Upper lobe of left lung (tissue), 6 donors: ENCODE measurements at regions not wholly inside any gene's neighbourhood (a gene's known extent, or its start where the extent isn't known, plus 50 kb on each side); places are given as distances from the start of the nearest gene placed in this dataset.

Experiments used
- ATAC-seq, 2 donors: fragments of 200-7000 bp; cut with Tn5 transposase; one replicate each; pipeline ENCODE4 v1.9.1; 2022; ENCODE audit warnings: mild to moderate bottlenecking in 2 of 2, moderate library complexity in 2 of 2; ENCODE audit not compliant: low FRiP score in 2 of 2
- DNase-seq, 2 donors: peaks; one replicate each; pipeline ENCODE4 v3.0.0-alpha.2; 2019 to 2020
- H3K27ac ChIP-seq, 4 donors: fragments of 200-600 bp; sonication (generic); one replicate each; pipeline ENCODE4 v1.5.1; 2016 to 2019
- H3K27me3 ChIP-seq, 4 donors: fragments of 200-600 bp; sonication (generic); one replicate each; pipeline ENCODE4 v1.5.1; 2017 to 2019
- H3K36me3 ChIP-seq, 4 donors: fragments of 200-600 bp; sonication (generic); one replicate each; pipeline ENCODE4 v1.5.1; 2016 to 2019
- H3K4me1 ChIP-seq, 4 donors: fragments of 200-600 bp; sonication (generic); one replicate each; pipeline ENCODE4 v1.5.1; 2018 to 2019
- H3K4me3 ChIP-seq, 4 donors: fragments of 200-600 bp; sonication (generic); one replicate each; pipeline ENCODE4 v1.5.1; 2017 to 2019; ENCODE audit warnings: mild to moderate bottlenecking in 2 of 4, moderate library complexity in 1 of 4
- H3K9me3 ChIP-seq, 4 donors: fragments of 200-600 bp; sonication (generic); one replicate each; pipeline ENCODE4 v1.5.1; 2018 to 2019
- EP300 ChIP-seq, 4 donors: sonication (generic); formaldehyde crosslinking; IDR thresholded peaks; one replicate each; pipeline ENCODE4 v1.5.1; 2017; ENCODE audit warnings: antibody characterized with exemption in 4 of 4, control low read depth in 2 of 4
- POLR2A ChIP-seq, 4 donors: fragments of 450-650 bp; IDR thresholded peaks; one replicate each; pipeline ENCODE4 v1.5.1; 2016 to 2017; ENCODE audit warnings: antibody characterized with exemption in 4 of 4, mild to moderate bottlenecking in 2 of 4
- POLR2AphosphoS5 ChIP-seq, 2 donors: sonication (generic); formaldehyde crosslinking; IDR thresholded peaks; one replicate each; pipeline ENCODE4 v1.5.1; 2017; ENCODE audit warnings: antibody characterized with exemption in 2 of 2
- WGBS, 2 donors: methylation state at CpG; one replicate each; pipeline ENCODE4 v1.1.5; 2017 to 2018; 5-methylcytosine and 5-hydroxymethylcytosine counted together
- TF ChIP-seq, protein P1 (sequence below), 6 experiments: fragments of 450-650 bp in 4 of 6; fragments of 200-600 bp in 2 of 6; sonication (generic) in 2 of 6; IDR thresholded peaks; one replicate each; pipeline ENCODE4 v1.5.1; 2016 to 2019; ENCODE audit warnings: antibody characterized with exemption in 6 of 6
- donor health status: DM: no; HTN: no; CAD: no; lungs with moderate emphysema.
- donor health status: DM: no; HTN: yes; CAD: no; lungs with severe emphysema.

DNA sequence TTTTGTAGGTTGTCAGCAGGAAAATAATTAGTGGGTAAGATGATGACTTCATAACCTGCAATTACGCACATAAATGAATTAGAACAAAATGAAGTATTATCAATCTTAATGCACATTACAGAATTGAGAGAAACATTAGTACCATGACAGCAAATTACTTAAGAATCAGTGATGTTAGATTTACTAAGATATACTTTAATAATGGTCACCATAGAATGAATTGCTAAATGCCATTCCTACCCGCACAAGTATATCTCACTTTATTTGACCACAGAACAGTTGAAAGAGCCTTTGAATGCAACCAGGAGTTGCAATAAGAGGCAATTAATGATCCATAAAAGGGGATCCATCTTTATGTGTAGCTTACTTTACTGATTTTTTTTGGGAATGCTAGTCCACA is 816.4 kb upstream of the AGA start:
- DNase-seq (no peak), ATAC-seq (no peak)
- Histone ChIP-seq H3K27me3 (no peaks in the 10 kb centered on the region), H3K4me1 (no peaks in the 10 kb centered on the region), H3K4me3 (no peak overlapping the region), H3K27ac (no peak overlapping the region), H3K36me3 (no peaks in the 10 kb centered on the region), H3K9me3 (no peaks in the 10 kb centered on the region)
- WGBS, 2 donors: 94 to 97% methylated on average over 2 of the region's 2 CpGs
- TF ChIP-seq, protein P1, sequence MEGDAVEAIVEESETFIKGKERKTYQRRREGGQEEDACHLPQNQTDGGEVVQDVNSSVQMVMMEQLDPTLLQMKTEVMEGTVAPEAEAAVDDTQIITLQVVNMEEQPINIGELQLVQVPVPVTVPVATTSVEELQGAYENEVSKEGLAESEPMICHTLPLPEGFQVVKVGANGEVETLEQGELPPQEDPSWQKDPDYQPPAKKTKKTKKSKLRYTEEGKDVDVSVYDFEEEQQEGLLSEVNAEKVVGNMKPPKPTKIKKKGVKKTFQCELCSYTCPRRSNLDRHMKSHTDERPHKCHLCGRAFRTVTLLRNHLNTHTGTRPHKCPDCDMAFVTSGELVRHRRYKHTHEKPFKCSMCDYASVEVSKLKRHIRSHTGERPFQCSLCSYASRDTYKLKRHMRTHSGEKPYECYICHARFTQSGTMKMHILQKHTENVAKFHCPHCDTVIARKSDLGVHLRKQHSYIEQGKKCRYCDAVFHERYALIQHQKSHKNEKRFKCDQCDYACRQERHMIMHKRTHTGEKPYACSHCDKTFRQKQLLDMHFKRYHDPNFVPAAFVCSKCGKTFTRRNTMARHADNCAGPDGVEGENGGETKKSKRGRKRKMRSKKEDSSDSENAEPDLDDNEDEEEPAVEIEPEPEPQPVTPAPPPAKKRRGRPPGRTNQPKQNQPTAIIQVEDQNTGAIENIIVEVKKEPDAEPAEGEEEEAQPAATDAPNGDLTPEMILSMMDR (IDR thresholded peaks at IDR 0.05): no peak
- no peak for TF ChIP-seq POLR2A (IDR thresholded peaks at IDR 0.05)
- TF ChIP-seq EP300 (IDR thresholded peaks at IDR 0.05): no peak

DNA sequence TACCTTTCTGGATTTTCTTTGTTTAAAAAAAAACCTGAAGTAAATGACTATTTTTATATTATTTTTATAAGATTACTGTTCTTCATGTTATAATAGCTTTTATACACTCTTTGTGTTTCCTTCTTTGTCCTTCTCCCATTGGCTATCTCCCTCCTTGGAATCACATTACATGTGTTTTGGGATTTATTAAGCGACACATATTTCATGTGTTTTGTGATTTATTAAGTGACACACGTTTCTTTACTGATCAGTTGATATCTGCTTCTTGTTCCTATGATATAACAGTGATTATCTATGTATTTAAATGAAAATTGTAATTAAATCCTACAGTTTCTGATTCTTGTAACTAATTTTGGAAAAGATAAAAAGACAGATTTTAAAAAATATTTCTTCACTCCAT is 817.3 kb upstream of the AGA start:
- H3K27me3 ChIP-seq: no peaks in the 10 kb centered on the region
- WGBS, 2 donors: 54 to 55% methylated on average over 2 of the region's 2 CpGs
- DNase-seq (no peak), ATAC-seq (no peak)
- no peaks in the 10 kb centered on the region for H3K4me1 ChIP-seq
- TF ChIP-seq, protein P1 (IDR thresholded peaks at IDR 0.05): no peak
- TF ChIP-seq EP300 (IDR thresholded peaks at IDR 0.05): no peak
- TF ChIP-seq POLR2AphosphoS5 (IDR thresholded peaks at IDR 0.05): no peak
- no peak for TF ChIP-seq POLR2A (IDR thresholded peaks at IDR 0.05)
- H3K9me3 ChIP-seq: no peaks in the 10 kb centered on the region
- H3K4me3 ChIP-seq: no peak overlapping the region
- H3K36me3 ChIP-seq: no peaks in the 10 kb centered on the region
- no peak overlapping the region for H3K27ac ChIP-seq

DNA sequence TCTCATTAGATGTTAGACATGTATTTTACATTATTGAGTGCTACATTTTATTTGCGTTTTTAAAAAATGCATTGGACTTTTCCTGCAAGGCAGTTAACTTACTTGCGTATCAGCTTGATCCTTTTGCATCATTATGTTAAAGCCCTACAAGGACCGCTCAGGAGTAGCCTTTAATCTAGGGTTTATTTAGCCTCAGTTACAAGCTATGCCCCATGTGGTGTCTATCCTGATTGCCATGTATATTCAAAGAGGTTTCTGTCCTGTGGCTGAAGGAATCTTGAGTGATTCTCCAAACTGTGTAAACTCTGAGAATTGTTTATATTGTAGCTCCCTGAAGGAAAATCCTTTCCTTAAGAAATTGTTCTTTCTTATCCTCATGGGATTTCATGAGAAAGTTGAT is 821.8 kb upstream of the AGA start:
- no peaks in the 10 kb centered on the region for H3K27me3 ChIP-seq
- no peak overlapping the region for H3K27ac ChIP-seq
- TF ChIP-seq, protein P1 (IDR thresholded peaks at IDR 0.05): no peak
- no peak for TF ChIP-seq POLR2AphosphoS5 (IDR thresholded peaks at IDR 0.05)
- no peak for TF ChIP-seq EP300 (IDR thresholded peaks at IDR 0.05)
- TF ChIP-seq POLR2A (IDR thresholded peaks at IDR 0.05): no peak
- H3K4me3 ChIP-seq: no peak overlapping the region
- no peak for DNase-seq
- H3K36me3 ChIP-seq: no peaks in the 10 kb centered on the region
- no peaks in the 10 kb centered on the region for H3K4me1 ChIP-seq
- WGBS, 2 donors: 80 to 85% methylated on average over 3 of the region's 3 CpGs
- ATAC-seq: no peak
- H3K9me3 ChIP-seq: no peaks in the 10 kb centered on the region

DNA sequence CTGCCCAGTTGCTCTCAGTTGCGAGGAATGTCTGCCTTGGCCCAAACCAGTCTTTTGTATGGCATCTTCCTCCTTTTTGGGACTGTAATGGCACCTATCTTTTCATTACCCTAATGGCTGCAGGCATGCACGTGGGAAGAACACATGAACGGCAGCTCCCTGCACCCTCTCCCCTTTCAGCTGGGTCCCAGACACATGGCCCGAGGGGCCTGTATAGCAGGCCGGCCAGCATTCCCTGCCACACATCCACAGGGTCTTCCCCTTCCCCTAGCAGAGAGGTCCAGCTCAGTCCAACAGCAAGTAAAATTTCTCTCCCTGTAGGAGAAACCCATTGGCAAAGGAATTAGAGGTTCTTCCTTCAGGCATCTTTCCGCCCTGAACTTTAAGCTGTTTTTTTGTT is 829.1 kb upstream of the AGA start:
- Histone ChIP-seq H3K9me3 (no peaks in the 10 kb centered on the region), H3K27ac (no peak overlapping the region), H3K27me3 (no peaks in the 10 kb centered on the region), H3K4me3 (no peak overlapping the region), H3K4me1 (no peaks in the 10 kb centered on the region), H3K36me3 (no peaks in the 10 kb centered on the region)
- no peak for ATAC-seq
- peak in 1 of 2 donors; percentile 13 for DNase-seq
- 85 to 87% methylated on average over 6 of the region's 6 CpGs for WGBS, 2 donors
- no peak for TF ChIP-seq POLR2A (IDR thresholded peaks at IDR 0.05)
- TF ChIP-seq EP300 (IDR thresholded peaks at IDR 0.05): no peak
- TF ChIP-seq, protein P1 (IDR thresholded peaks at IDR 0.05): no peak
- TF ChIP-seq POLR2AphosphoS5 (IDR thresholded peaks at IDR 0.05): no peak

DNA sequence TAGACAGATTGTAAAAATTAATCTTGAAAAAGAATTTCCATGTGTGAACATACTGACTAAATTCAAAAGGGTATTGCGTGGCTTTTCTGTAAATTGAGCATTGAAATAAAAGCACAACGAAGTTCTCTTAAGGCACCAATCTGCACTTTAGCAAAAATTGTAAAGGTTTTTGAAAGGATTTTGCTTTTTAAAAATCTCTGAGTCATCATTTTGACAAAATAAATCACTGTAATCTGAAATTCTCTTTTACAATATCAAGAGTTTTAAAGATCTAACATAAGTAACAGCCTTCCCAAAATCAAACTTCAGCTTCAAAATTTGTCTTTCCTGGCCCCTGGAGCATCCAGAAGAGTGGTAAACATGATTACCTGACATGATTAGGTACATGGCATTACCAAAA is 830.9 kb upstream of the AGA start:
- H3K4me3 ChIP-seq: no peak overlapping the region
- H3K27me3 ChIP-seq: no peaks in the 10 kb centered on the region
- H3K36me3 ChIP-seq: no peaks in the 10 kb centered on the region
- TF ChIP-seq EP300 (IDR thresholded peaks at IDR 0.05) (no peak), POLR2AphosphoS5 (IDR thresholded peaks at IDR 0.05) (no peak), POLR2A (IDR thresholded peaks at IDR 0.05) (no peak)
- TF ChIP-seq, protein P1 (IDR thresholded peaks at IDR 0.05): no peak
- no peak for ATAC-seq
- 80 to 86% methylated on average over 2 of the region's 2 CpGs for WGBS, 2 donors
- H3K4me1 ChIP-seq: no peaks in the 10 kb centered on the region
- H3K27ac ChIP-seq: no peak overlapping the region
- no peaks in the 10 kb centered on the region for H3K9me3 ChIP-seq
- no peak for DNase-seq
